ENCODE measurements at regions not wholly inside any gene's neighbourhood (a gene's known extent, or its start where the extent isn't known, plus 50 kb on each side); places are given as distances from the start of the nearest gene placed in this dataset.

GRCh38 chr1:187481581-187482148, 652.9 kb downstream of the PLA2G4A start:
- DNase-seq (ENCODE audit: extremely low read depth, insufficient read length) = no peak
- Histone ChIP-seq H3K36me3 (ENCODE audit: control insufficient read depth, insufficient read depth, low read length) (no peaks in the 10 kb centered on the region), H3K4me3 (replicated peaks; ENCODE audit: low read depth, low read length) (no peak overlapping the region), H3K27me3 (replicated peaks; ENCODE audit: control insufficient read depth, insufficient read depth, low read length) (no peaks in the 10 kb centered on the region)
- no peak for TF ChIP-seq CTCF (IDR thresholded peaks at IDR 0.05; ENCODE audit: insufficient read depth, low read length, poor library complexity, severe bottlenecking)

GRCh38 chr1:187490266-187490665, 661.5 kb downstream of the PLA2G4A start:
- no peaks in the 10 kb centered on the region for H3K36me3 ChIP-seq (ENCODE audit: control insufficient read depth, insufficient read depth, low read length)
- TF ChIP-seq CTCF (IDR thresholded peaks at IDR 0.05; ENCODE audit: insufficient read depth, low read length, poor library complexity, severe bottlenecking) = no peak
- DNase-seq (ENCODE audit: extremely low read depth, insufficient read length) = no peak
- H3K27me3 ChIP-seq (replicated peaks; ENCODE audit: control insufficient read depth, insufficient read depth, low read length) = no peaks in the 10 kb centered on the region
- no peak overlapping the region for H3K4me3 ChIP-seq (replicated peaks; ENCODE audit: low read depth, low read length)

GRCh38 chr1:187491082-187491720, 662.5 kb downstream of the PLA2G4A start:
- DNase-seq (ENCODE audit: extremely low read depth, insufficient read length) = no peak
- Histone ChIP-seq H3K4me3 (replicated peaks; ENCODE audit: low read depth, low read length) (no peak overlapping the region), H3K36me3 (ENCODE audit: control insufficient read depth, insufficient read depth, low read length) (no peaks in the 10 kb centered on the region), H3K27me3 (replicated peaks; ENCODE audit: control insufficient read depth, insufficient read depth, low read length) (no peaks in the 10 kb centered on the region)
- no peak for TF ChIP-seq CTCF (IDR thresholded peaks at IDR 0.05; ENCODE audit: insufficient read depth, low read length, poor library complexity, severe bottlenecking)

- no peak for DNase-seq (ENCODE audit: extremely low read depth, insufficient read length)
- no peak for TF ChIP-seq CTCF (IDR thresholded peaks at IDR 0.05; ENCODE audit: insufficient read depth, low read length, poor library complexity, severe bottlenecking)
- Histone ChIP-seq H3K36me3 (ENCODE audit: control insufficient read depth, insufficient read depth, low read length) (no peaks in the 10 kb centered on the region), H3K4me3 (replicated peaks; ENCODE audit: low read depth, low read length) (no peak overlapping the region), H3K27me3 (replicated peaks; ENCODE audit: control insufficient read depth, insufficient read depth, low read length) (no peaks in the 10 kb centered on the region)
Measured at GRCh38 chr1:187498028-187498427, 669.3 kb downstream of the PLA2G4A start.

GRCh38 chr1:187504779-187505178, 676.0 kb downstream of the PLA2G4A start:
- H3K36me3 ChIP-seq (ENCODE audit: control insufficient read depth, insufficient read depth, low read length) = no peaks in the 10 kb centered on the region
- no peak for TF ChIP-seq CTCF (IDR thresholded peaks at IDR 0.05; ENCODE audit: insufficient read depth, low read length, poor library complexity, severe bottlenecking)
- no peak for DNase-seq (ENCODE audit: extremely low read depth, insufficient read length)
- no peak overlapping the region for H3K4me3 ChIP-seq (replicated peaks; ENCODE audit: low read depth, low read length)
- no peaks in the 10 kb centered on the region for H3K27me3 ChIP-seq (replicated peaks; ENCODE audit: control insufficient read depth, insufficient read depth, low read length)

Data from GM06990 (cell line).